CD4-positive, alpha-beta T cell treated with Interleukin-15 for 1 hour (primary cell): ENCODE measurements at regions not wholly inside any gene's neighbourhood (a gene's known extent, or its start where the extent isn't known, plus 50 kb on each side); places are given as distances from the start of the nearest gene placed in this dataset.
"Not testable (repeated sequence)": the region's sequence is repeated elsewhere in the genome, so short reads cannot be mapped to it uniquely, and the experiment has no call there.

Experiments
- DNase-seq: peaks from one replicate; pipeline ENCODE4 v3.0.0-alpha.2; 2020

DNA sequence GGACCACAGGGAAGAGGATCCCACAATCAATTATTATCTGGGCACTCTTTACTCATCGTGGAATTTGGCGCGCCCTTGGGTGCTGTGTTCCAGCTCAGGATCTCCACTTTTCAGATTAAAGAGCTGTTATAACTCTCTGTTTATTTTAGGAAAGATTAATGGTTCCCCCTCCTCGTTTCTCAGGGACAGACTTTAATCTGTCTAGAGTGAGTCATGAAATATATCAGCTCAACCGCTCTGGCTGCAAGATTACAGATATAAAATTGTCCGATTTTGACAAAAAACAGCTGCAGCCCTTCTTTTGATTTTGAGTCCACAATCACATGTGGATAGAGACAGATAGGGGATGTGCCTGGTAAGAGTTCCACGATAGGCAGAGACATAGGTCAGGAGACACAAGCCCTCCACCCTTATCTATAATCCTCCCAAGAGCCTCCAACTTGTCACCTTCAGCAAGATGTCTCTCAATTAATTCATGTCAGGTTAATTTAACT is 77.6 kb upstream of the ANKRD55 start:
- DNase-seq = no peak

GRCh38 chr5:56309262-56309826 is 76.2 kb upstream of the ANKRD55 start:
- DNase-seq = no peak

- DNase-seq = no peak
These were observed 74.7 kb upstream of the ANKRD55 start for GRCh38 chr5:56307714-56308333.

DNA sequence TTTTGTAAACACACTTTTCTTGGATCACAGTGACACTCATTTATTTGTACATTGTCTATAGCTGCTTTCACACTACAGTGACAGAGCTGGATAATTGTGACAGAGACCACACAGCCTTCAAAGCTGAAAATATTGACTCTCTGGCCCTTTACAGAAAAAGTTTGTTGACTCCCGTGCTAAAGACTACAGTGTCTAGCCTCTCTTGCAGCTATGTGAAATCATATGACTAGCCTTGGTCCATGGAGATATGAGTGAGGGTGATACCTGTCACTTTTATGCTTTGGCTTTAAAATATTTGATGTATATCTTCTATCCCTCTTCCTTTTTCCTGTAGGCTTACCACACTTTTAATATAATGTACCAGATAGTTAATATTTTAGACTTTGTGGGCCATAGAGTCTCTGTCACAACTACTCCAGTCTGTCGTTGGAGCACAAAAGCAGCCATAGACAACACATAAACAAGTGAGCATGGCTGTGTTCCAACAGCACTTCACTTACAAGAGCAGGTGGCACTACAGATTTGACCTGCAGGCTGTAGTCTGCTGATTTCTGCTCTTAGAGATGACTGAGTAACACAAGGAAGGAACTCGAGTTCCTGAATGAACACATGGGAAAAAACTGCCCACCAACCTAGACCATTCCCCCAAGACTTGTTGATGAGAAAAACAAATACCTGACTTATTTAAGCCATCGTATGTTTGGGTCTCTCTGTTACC is 73.5 kb upstream of the ANKRD55 start:
- no peak for DNase-seq

DNA sequence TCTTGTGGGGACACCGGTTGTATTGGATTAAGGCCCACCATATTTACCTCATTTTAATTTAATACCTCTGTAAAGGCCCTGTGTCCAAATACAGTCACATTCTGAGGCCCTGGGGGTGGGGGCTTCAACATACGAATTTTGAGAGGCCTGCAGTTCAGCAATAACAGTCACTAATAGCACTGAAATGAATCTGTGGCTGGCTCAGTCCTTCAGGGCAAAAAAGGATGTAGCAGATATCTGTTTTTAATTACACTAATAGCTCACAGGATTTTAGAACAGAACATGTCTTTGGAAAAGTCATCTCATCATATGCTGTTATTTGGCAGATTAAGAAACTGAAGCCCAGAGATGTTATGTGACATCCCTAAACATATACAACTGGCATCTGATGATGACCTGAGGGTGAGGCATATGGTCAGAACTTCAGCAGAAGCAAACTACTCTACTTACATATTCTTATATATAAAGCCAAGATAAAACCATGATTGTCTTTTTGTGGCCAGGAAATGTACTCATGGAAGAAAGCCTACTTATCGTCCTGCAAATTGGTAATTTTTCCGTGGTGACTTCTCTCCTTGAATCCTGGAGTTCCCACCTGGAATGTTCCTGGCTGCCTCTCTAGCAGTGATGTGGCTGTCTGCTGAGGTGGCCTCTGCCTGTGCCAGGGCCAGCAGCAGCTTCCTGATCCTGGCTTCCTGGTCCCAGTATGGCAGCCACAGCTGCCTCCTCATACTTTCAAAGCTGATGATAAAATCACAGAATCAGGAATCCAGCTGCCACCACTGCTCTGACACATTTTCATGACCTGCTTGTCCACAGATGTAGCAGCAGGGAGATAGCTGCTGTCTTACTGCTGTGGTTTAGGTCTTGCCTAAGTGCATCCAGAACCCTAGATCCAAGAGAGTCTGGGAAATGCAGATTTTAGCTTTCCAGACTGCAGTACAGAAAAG is 72.1 kb upstream of the ANKRD55 start:
- DNase-seq = no peak

GRCh38 chr5:56303511-56303910 is 70.4 kb upstream of the ANKRD55 start:
- no peak for DNase-seq

- DNase-seq = no peak
These were observed 68.9 kb upstream of the ANKRD55 start for GRCh38 chr5:56302027-56302426.

- no peak for DNase-seq
These were observed 67.9 kb upstream of the ANKRD55 start for GRCh38 chr5:56301069-56301468.

DNA sequence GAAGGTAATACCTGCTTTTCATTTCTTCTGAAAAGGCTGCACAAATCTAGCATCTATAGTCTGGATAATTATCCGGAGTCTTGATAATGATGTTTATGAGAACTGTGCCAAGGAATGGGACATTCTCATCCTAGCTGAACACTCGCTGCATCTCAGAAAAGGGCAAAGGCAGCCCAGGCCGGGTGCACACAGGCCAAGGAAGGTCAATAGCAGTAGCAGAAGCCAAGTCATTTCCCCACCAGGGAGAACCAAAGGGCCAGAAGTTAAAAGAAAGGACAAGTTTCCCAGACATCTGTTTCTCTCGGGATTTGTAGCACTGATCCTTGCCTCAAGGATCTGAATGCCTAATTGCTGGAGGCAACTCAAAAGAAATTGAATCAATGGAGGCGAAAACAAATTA is 66.1 kb upstream of the ANKRD55 start:
- no peak for DNase-seq

DNA sequence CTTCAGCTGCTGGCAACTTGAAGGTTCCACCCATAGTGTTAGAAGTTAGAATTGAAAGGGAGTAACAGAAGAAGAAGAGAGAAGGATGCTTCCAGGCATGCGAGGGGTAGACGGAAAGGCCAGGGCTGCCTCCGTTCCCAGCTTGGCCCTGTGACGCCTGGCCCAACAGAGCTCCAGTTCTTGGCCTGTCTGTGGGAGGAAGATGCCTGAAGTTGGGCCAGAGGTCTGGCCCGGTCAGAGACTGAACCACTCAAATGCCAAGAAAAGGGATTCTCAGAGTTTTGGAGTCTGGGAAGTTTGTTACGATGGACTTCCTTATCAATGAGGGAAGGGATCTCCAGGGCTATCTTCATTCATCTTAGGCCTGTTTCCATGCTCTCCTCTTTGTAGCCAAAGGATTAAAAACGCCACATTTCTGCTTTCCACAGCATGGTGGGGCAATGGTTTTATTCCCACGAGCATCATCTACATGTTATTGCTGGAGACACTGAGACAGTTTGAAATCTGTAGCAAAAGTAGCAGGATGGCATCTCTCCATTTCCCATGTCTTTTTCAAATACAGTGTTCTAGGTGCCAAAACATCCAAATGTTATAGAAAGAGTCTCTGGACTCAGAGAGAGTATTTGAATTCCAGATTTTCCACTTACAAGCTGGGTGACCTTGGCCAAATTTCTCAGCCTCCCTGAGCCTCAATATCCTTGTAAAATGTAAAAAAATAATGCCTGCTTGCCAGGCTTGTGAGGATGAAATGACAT is 65.4 kb upstream of the ANKRD55 start:
- no peak for DNase-seq

DNA sequence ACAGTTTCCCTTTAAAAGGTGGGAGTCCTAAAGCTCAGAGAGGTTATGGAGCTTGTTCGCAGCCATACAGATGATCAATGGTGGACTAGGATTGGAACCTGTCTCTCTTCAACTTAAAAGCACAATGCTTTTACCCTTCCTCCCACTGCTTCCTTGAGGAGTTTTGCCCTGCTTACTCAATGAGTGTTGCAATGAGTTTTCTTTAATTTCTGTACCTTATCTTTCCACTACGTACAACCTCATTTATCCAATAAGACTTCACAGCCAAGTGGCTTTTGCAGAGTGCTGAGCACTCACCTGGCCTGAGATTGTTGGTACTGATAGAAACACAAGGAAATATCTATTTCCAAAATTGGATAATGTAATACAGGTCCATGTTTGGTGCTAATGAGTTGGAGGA is 64.7 kb upstream of the ANKRD55 start:
- DNase-seq = no peak

DNA sequence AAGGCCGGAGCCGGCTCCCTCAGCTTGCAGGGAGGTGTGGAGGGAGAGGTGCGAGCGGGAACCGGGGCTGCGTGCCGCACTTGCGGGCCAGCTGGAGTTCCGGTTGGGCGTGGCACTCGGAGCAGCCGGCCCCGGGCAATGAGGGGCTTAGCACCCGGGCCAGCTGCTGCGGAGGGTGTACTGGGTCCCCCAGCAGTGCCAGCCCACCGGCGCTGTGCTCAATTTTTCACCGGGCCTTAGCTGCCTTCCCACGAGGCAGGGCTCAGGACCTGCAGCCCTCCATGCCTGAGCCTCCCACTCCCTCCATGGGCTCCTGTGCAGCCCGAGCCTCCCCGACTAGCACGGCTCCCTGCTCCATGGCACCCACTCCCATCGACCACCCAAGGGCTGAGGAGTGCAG is 62.2 kb upstream of the ANKRD55 start:
- not testable (repeated sequence) for DNase-seq

DNA sequence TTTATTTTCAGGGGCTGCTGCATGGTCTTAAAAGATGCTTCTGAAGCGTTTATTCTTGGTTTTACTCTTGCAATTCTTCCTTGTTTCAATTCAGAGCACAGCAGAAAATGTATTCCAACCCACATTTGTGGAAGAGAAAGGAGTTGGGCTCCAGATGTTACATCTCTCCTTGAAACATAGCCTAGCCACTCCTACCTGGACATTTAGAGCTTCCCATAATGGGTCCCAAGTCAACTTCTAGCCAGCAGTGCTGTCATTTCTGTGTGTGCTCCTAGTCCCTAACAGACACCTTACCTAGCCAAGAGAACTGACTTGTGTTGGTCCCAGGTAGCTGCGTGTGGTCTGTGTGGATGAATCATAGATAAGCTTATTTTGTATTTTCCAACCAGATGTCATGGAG is 61.2 kb upstream of the ANKRD55 start:
- DNase-seq = no peak

- not testable (repeated sequence) for DNase-seq
These were observed 59.7 kb upstream of the ANKRD55 start for GRCh38 chr5:56292874-56293273.

- DNase-seq = no peak
These were observed 58.7 kb upstream of the ANKRD55 start for GRCh38 chr5:56291661-56292374.

- DNase-seq = no peak
These were observed 58.0 kb upstream of the ANKRD55 start for GRCh38 chr5:56291079-56291643.

DNA sequence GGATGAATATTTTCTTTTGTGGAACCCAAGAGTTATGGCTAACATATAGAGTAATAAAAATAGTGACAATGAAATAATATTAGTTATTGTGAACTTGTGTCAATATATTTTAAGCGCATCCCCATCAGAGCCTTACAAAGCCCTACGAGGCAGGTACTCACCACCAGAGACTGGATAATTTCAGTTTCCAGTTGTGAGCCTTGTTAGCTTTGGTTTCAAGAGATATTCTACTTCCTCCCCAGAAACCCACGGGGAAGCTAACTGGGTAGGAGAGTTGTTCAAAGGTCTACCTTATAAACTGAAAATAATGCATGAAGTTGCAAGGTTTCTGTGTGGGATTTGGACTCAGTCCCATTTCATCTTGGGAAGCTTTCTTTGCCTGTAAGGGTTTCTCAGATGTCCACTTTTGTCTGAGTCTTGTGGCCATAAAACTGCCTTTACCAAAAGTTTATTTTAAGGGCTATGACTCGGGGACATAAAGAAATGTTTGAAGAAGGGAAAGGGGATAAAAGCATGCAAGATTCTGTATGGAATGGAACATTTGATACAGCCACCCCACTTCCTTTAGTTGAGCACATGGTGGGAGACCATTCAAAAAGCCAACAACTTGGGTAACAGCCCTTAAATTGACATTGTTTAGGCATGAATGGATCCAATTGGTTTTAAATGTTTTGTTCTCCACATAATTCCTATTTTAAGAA is 57.4 kb upstream of the ANKRD55 start:
- DNase-seq = no peak

DNA sequence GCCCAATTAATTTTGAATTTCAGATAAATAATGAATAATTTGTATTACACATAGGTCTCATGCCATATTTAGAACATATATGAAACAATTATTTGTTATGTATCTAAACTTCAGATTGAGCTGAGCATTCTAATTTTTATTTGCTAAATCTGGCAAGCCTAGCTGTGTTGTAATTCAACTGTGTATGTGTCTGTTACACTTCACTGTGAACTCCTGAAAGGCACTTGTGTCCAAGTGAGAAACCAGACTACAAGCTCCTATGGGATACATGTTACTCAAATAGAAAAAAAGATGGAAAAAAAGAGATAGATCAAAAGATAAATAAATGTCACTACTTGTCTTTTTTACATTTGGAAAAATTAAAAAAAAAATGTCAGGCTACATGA is 56.5 kb upstream of the ANKRD55 start:
- no peak for DNase-seq

- DNase-seq = no peak
These were observed 55.9 kb upstream of the ANKRD55 start for GRCh38 chr5:56288873-56289601.
